ENCODE measurements at regions not wholly inside any gene's neighbourhood (a gene's known extent, or its start where the extent isn't known, plus 50 kb on each side); places are given as distances from the start of the nearest gene placed in this dataset.

GRCh38 chr4:181166742-181167399 lies 1076.3 kb upstream of the TENM3 start:
- no peak overlapping the region for H4K8ac ChIP-seq (ENCODE audit: low read depth, low read length)
- DNase-seq (ENCODE audit: low spot score) = no peak
- H3K14ac ChIP-seq (ENCODE audit: low read length) = no peak overlapping the region
- no peaks in the 10 kb centered on the region for H3K79me1 ChIP-seq (ENCODE audit: low read depth, low read length)
- no peaks in the 10 kb centered on the region for H3K36me3 ChIP-seq (replicated peaks in 1 of 2; ENCODE audit: control insufficient read depth in 2 of 2, insufficient read depth in 2 of 2, low read length in 2 of 2)
- H3K23ac ChIP-seq (ENCODE audit: low read depth, low read length, poor library complexity) = no peak overlapping the region
- peaks cover 0 to 12% of the 10 kb centered on the region in 2 donors for H3K9me3 ChIP-seq (replicated peaks in 1 of 2; ENCODE audit: control insufficient read depth in 2 of 2, insufficient read depth in 1 of 2, low read depth in 1 of 2, low read length in 2 of 2)
- H2AFZ ChIP-seq (ENCODE audit: low read length) = no peak overlapping the region
- H4K91ac ChIP-seq (ENCODE audit: low read depth, low read length, poor library complexity) = no peak overlapping the region
- H2BK120ac ChIP-seq (ENCODE audit: low read depth, low read length) = no peak overlapping the region
- no peak overlapping the region for H3K9ac ChIP-seq (ENCODE audit: low read depth, low read length, poor library complexity)
- no peak overlapping the region for H3K27ac ChIP-seq (replicated peaks; ENCODE audit: low read length)
- no peak overlapping the region for H3K4me2 ChIP-seq (ENCODE audit: insufficient read depth, low read length, poor library complexity, severe bottlenecking)
- no peak overlapping the region for H2BK15ac ChIP-seq (ENCODE audit: low read length)
- no peak overlapping the region for H2BK12ac ChIP-seq (ENCODE audit: low read length)
- no peak overlapping the region for H3K4ac ChIP-seq (ENCODE audit: low read length)
- H2BK5ac ChIP-seq (ENCODE audit: low read length) = no peak overlapping the region
- H3K4me1 ChIP-seq (ENCODE audit: control insufficient read depth in 2 of 2, insufficient read depth in 1 of 2, low read depth in 1 of 2, low read length in 2 of 2) = peaks cover 0 to 6% of the 10 kb centered on the region in 2 donors
- H3K18ac ChIP-seq (ENCODE audit: low read length) = no peak overlapping the region
- no peak overlapping the region for H3K4me3 ChIP-seq (ENCODE audit: low read length in 2 of 2)
- no peaks in the 10 kb centered on the region for H3K27me3 ChIP-seq (ENCODE audit: control insufficient read depth in 3 of 3, insufficient read depth in 3 of 3, low read depth in 1 of 3, low read length in 3 of 3)
- WGBS, 2 donors (ENCODE audit: extremely low coverage in 2 of 2, insufficient read length in 2 of 2, insufficient replicate concordance in 1 of 2) = no CpG with 5 or more reads among the region's 6 CpGs
- H2AK5ac ChIP-seq (ENCODE audit: low read depth, low read length) = no peak overlapping the region

- Histone ChIP-seq H3K4me2 (ENCODE audit: insufficient read depth, low read length, poor library complexity, severe bottlenecking) (no peak overlapping the region), H3K23ac (ENCODE audit: low read depth, low read length, poor library complexity) (no peak overlapping the region), H2BK15ac (ENCODE audit: low read length) (no peak overlapping the region), H2BK5ac (ENCODE audit: low read length) (no peak overlapping the region), H3K18ac (ENCODE audit: low read length) (no peak overlapping the region), H2AFZ (ENCODE audit: low read length) (no peak overlapping the region), H3K27ac (replicated peaks; ENCODE audit: low read length) (no peak overlapping the region), H3K79me1 (ENCODE audit: low read depth, low read length) (no peaks in the 10 kb centered on the region), H2AK5ac (ENCODE audit: low read depth, low read length) (no peak overlapping the region), H3K27me3 (ENCODE audit: control insufficient read depth in 3 of 3, insufficient read depth in 3 of 3, low read depth in 1 of 3, low read length in 3 of 3) (no peaks in the 10 kb centered on the region), H3K9ac (ENCODE audit: low read depth, low read length, poor library complexity) (no peak overlapping the region), H3K4ac (ENCODE audit: low read length) (no peak overlapping the region), H3K36me3 (replicated peaks in 1 of 2; ENCODE audit: control insufficient read depth in 2 of 2, insufficient read depth in 2 of 2, low read length in 2 of 2) (no peaks in the 10 kb centered on the region), H2BK12ac (ENCODE audit: low read length) (no peak overlapping the region), H4K91ac (ENCODE audit: low read depth, low read length, poor library complexity) (no peak overlapping the region), H3K14ac (ENCODE audit: low read length) (no peak overlapping the region), H3K4me1 (ENCODE audit: control insufficient read depth in 2 of 2, insufficient read depth in 1 of 2, low read depth in 1 of 2, low read length in 2 of 2) (peaks cover 3 to 15% of the 10 kb centered on the region in 2 donors), H4K8ac (ENCODE audit: low read depth, low read length) (no peak overlapping the region), H3K4me3 (ENCODE audit: low read length in 2 of 2) (no peak overlapping the region), H3K9me3 (replicated peaks in 1 of 2; ENCODE audit: control insufficient read depth in 2 of 2, insufficient read depth in 1 of 2, low read depth in 1 of 2, low read length in 2 of 2) (peaks cover 0 to 13% of the 10 kb centered on the region in 2 donors), H2BK120ac (ENCODE audit: low read depth, low read length) (no peak overlapping the region)
- no peak for DNase-seq (ENCODE audit: low spot score)
- 100% methylated on average over 2 of the region's 8 CpGs for WGBS, 2 donors (ENCODE audit: extremely low coverage in 2 of 2, insufficient read length in 2 of 2, insufficient replicate concordance in 1 of 2)
Observed at GRCh38 chr4:181168011-181168805, 1075.0 kb upstream of the TENM3 start.

- Histone ChIP-seq H3K18ac (ENCODE audit: low read length) (no peak overlapping the region), H3K36me3 (replicated peaks in 1 of 2; ENCODE audit: control insufficient read depth in 2 of 2, insufficient read depth in 2 of 2, low read length in 2 of 2) (no peaks in the 10 kb centered on the region), H3K79me1 (ENCODE audit: low read depth, low read length) (no peaks in the 10 kb centered on the region), H3K9me3 (replicated peaks in 1 of 2; ENCODE audit: control insufficient read depth in 2 of 2, insufficient read depth in 1 of 2, low read depth in 1 of 2, low read length in 2 of 2) (peaks cover 0 to 15% of the 10 kb centered on the region in 2 donors), H3K27me3 (ENCODE audit: control insufficient read depth in 3 of 3, insufficient read depth in 3 of 3, low read depth in 1 of 3, low read length in 3 of 3) (no peaks in the 10 kb centered on the region), H3K14ac (ENCODE audit: low read length) (no peak overlapping the region), H3K4me2 (ENCODE audit: insufficient read depth, low read length, poor library complexity, severe bottlenecking) (no peak overlapping the region), H2BK120ac (ENCODE audit: low read depth, low read length) (no peak overlapping the region), H2AK5ac (ENCODE audit: low read depth, low read length) (no peak overlapping the region), H4K8ac (ENCODE audit: low read depth, low read length) (no peak overlapping the region), H2AFZ (ENCODE audit: low read length) (peak overlapping the region; percentile 30), H3K4me3 (ENCODE audit: low read length in 2 of 2) (no peak overlapping the region), H3K9ac (ENCODE audit: low read depth, low read length, poor library complexity) (no peak overlapping the region), H2BK15ac (ENCODE audit: low read length) (no peak overlapping the region), H3K23ac (ENCODE audit: low read depth, low read length, poor library complexity) (no peak overlapping the region), H2BK5ac (ENCODE audit: low read length) (no peak overlapping the region), H3K27ac (replicated peaks; ENCODE audit: low read length) (no peak overlapping the region), H2BK12ac (ENCODE audit: low read length) (no peak overlapping the region), H3K4me1 (ENCODE audit: control insufficient read depth in 2 of 2, insufficient read depth in 1 of 2, low read depth in 1 of 2, low read length in 2 of 2) (peaks cover 6 to 24% of the 10 kb centered on the region in 2 donors), H3K4ac (ENCODE audit: low read length) (no peak overlapping the region), H4K91ac (ENCODE audit: low read depth, low read length, poor library complexity) (no peak overlapping the region)
- no peak for DNase-seq (ENCODE audit: low spot score)
- no CpG with 5 or more reads among the region's 5 CpGs for WGBS, 2 donors (ENCODE audit: extremely low coverage in 2 of 2, insufficient read length in 2 of 2, insufficient replicate concordance in 1 of 2)
Observed at GRCh38 chr4:181173046-181173445, 1070.2 kb upstream of the TENM3 start.

- no peak overlapping the region for H2AK5ac ChIP-seq (ENCODE audit: low read depth, low read length)
- no peak overlapping the region for H3K9ac ChIP-seq (ENCODE audit: low read depth, low read length, poor library complexity)
- peaks cover 0 to 9% of the 10 kb centered on the region in 2 donors for H3K9me3 ChIP-seq (replicated peaks in 1 of 2; ENCODE audit: control insufficient read depth in 2 of 2, insufficient read depth in 1 of 2, low read depth in 1 of 2, low read length in 2 of 2)
- no peak overlapping the region for H3K18ac ChIP-seq (ENCODE audit: low read length)
- no peak overlapping the region for H2BK15ac ChIP-seq (ENCODE audit: low read length)
- no peak overlapping the region for H4K8ac ChIP-seq (ENCODE audit: low read depth, low read length)
- H3K23ac ChIP-seq (ENCODE audit: low read depth, low read length, poor library complexity) = no peak overlapping the region
- H3K14ac ChIP-seq (ENCODE audit: low read length) = no peak overlapping the region
- H3K4me3 ChIP-seq (ENCODE audit: low read length in 2 of 2) = no peak overlapping the region
- no peak overlapping the region for H2BK5ac ChIP-seq (ENCODE audit: low read length)
- no peak overlapping the region for H3K27ac ChIP-seq (replicated peaks; ENCODE audit: low read length)
- H3K4me1 ChIP-seq (ENCODE audit: control insufficient read depth in 2 of 2, insufficient read depth in 1 of 2, low read depth in 1 of 2, low read length in 2 of 2) = peaks cover 6 to 20% of the 10 kb centered on the region in 2 donors
- no peaks in the 10 kb centered on the region for H3K79me1 ChIP-seq (ENCODE audit: low read depth, low read length)
- no peak overlapping the region for H2BK120ac ChIP-seq (ENCODE audit: low read depth, low read length)
- no peak overlapping the region for H2BK12ac ChIP-seq (ENCODE audit: low read length)
- H3K4me2 ChIP-seq (ENCODE audit: insufficient read depth, low read length, poor library complexity, severe bottlenecking) = no peak overlapping the region
- no peak for DNase-seq (ENCODE audit: low spot score)
- H2AFZ ChIP-seq (ENCODE audit: low read length) = no peak overlapping the region
- no peak overlapping the region for H4K91ac ChIP-seq (ENCODE audit: low read depth, low read length, poor library complexity)
- H3K4ac ChIP-seq (ENCODE audit: low read length) = no peak overlapping the region
- no CpG with 5 or more reads among the region's 6 CpGs for WGBS, 2 donors (ENCODE audit: extremely low coverage in 2 of 2, insufficient read length in 2 of 2, insufficient replicate concordance in 1 of 2)
- H3K36me3 ChIP-seq (replicated peaks in 1 of 2; ENCODE audit: control insufficient read depth in 2 of 2, insufficient read depth in 2 of 2, low read length in 2 of 2) = no peaks in the 10 kb centered on the region
- no peaks in the 10 kb centered on the region for H3K27me3 ChIP-seq (ENCODE audit: control insufficient read depth in 3 of 3, insufficient read depth in 3 of 3, low read depth in 1 of 3, low read length in 3 of 3)
Observed at GRCh38 chr4:181176306-181176705, 1066.9 kb upstream of the TENM3 start.

All from neuronal stem cell (in vitro differentiated cells).